Mesenchymal stem cell (in vitro differentiated cells and primary cell): ENCODE measurements at regions not wholly inside any gene's neighbourhood (a gene's known extent, or its start where the extent isn't known, plus 50 kb on each side); places are given as distances from the start of the nearest gene placed in this dataset.

ENCODE experiments used
- DNase-seq: peaks from one replicate; pipeline ENCODE4 v3.0.0-alpha.2; 2013
- H2AFZ ChIP-seq: one replicate; pipeline ENCODE4 v1.6.1; 2013; ENCODE audit warnings: low read depth, mild to moderate bottlenecking, control low read depth, inconsistent platforms, low read length, moderate library complexity
- H2AK5ac ChIP-seq: 2 replicates; pipeline ENCODE4 v1.6.1; 2013; ENCODE audit warnings: low read length, moderate library complexity, mild to moderate bottlenecking, inconsistent platforms; ENCODE audit not compliant: severe bottlenecking
- H2BK120ac ChIP-seq: one replicate; pipeline ENCODE4 v1.6.1; 2013; ENCODE audit warnings: low read depth, mild to moderate bottlenecking, inconsistent platforms, low read length, moderate library complexity
- H2BK12ac ChIP-seq, 2 experiments: one replicate each; pipeline ENCODE4 v1.6.1; 2013; ENCODE audit warnings: inconsistent platforms in 2 of 2, low read length in 2 of 2, mild to moderate bottlenecking in 2 of 2, moderate library complexity in 2 of 2, control low read depth in 1 of 2
- H2BK15ac ChIP-seq: one replicate; pipeline ENCODE4 v1.6.1; 2013; ENCODE audit warnings: mild to moderate bottlenecking, low read depth, inconsistent platforms; ENCODE audit not compliant: poor library complexity, severe bottlenecking
- H2BK5ac ChIP-seq: 2 replicates; pipeline ENCODE4 v1.6.1; 2013; ENCODE audit warnings: low read depth, mild to moderate bottlenecking, low read length, control low read depth, inconsistent platforms; ENCODE audit not compliant: poor library complexity, severe bottlenecking
- H3K14ac ChIP-seq, 2 experiments: one replicate each; pipeline ENCODE4 v1.6.1; 2013; ENCODE audit warnings: inconsistent platforms in 2 of 2, low read length in 2 of 2, control low read depth in 1 of 2, mild to moderate bottlenecking in 1 of 2, moderate library complexity in 1 of 2
- H3K18ac ChIP-seq, 2 experiments: one replicate each; pipeline ENCODE4 v1.6.1; 2013; ENCODE audit warnings: inconsistent platforms in 2 of 2, low read length in 2 of 2, control low read depth in 1 of 2, low read depth in 1 of 2, mild to moderate bottlenecking in 1 of 2
- H3K23ac ChIP-seq, 2 experiments: one replicate each; pipeline ENCODE4 v1.6.1; 2013; ENCODE audit warnings: inconsistent platforms in 2 of 2, low read length in 2 of 2, mild to moderate bottlenecking in 2 of 2, moderate library complexity in 2 of 2, control low read depth in 1 of 2
- H3K27ac ChIP-seq: 2 replicates; pipeline ENCODE4 v1.5.1; 2013; ENCODE audit warnings: mild to moderate bottlenecking, moderate library complexity, low read length, control low read depth, inconsistent platforms; ENCODE audit not compliant: poor library complexity, severe bottlenecking
- H3K27me3 ChIP-seq, 2 experiments: 2 replicates each; pipeline versions ENCODE4 v1.6.1 to v1.7.0; 2013; ENCODE audit warnings: low read length in 2 of 2, mild to moderate bottlenecking in 2 of 2, moderate library complexity in 2 of 2, control low read depth in 1 of 2, inconsistent platforms in 1 of 2; ENCODE audit not compliant: control insufficient read depth in 1 of 2, insufficient read depth in 1 of 2
- H3K36me3 ChIP-seq, 2 experiments: 2 replicates each; pipeline versions ENCODE4 v1.6.1 to v1.7.0; 2013; ENCODE audit warnings: low read length in 2 of 2, control low read depth in 1 of 2, inconsistent platforms in 1 of 2, low read depth in 1 of 2, mild to moderate bottlenecking in 1 of 2; ENCODE audit not compliant: insufficient read depth in 2 of 2, control insufficient read depth in 1 of 2
- H3K4ac ChIP-seq, 2 experiments: one replicate each; pipeline ENCODE4 v1.6.1; 2013; ENCODE audit warnings: inconsistent platforms in 2 of 2, low read length in 2 of 2, mild to moderate bottlenecking in 2 of 2, moderate library complexity in 2 of 2, control low read depth in 1 of 2, low read depth in 1 of 2
- H3K4me1 ChIP-seq: 2 replicates; pipeline ENCODE4 v1.6.1; 2013; ENCODE audit warnings: low read depth, low read length, control low read depth; ENCODE audit not compliant: control insufficient read depth, insufficient read depth
- H3K4me2 ChIP-seq: 2 replicates; pipeline ENCODE4 v1.6.1; 2013; ENCODE audit warnings: low read length, mild to moderate bottlenecking, inconsistent platforms; ENCODE audit not compliant: poor library complexity, severe bottlenecking
- H3K4me3 ChIP-seq, 2 experiments: 2 replicates each; pipeline versions ENCODE4 v1.5.1 to v1.7.0; 2013; ENCODE audit warnings: low read length in 2 of 2, mild to moderate bottlenecking in 2 of 2, control low read depth in 1 of 2, low read depth in 1 of 2; ENCODE audit not compliant: insufficient read depth in 1 of 2
- H3K79me1 ChIP-seq: replicated peaks from 2 replicates; pipeline ENCODE4 v1.6.1; 2013; ENCODE audit warnings: mild to moderate bottlenecking, control low read depth, low read length, inconsistent platforms; ENCODE audit not compliant: poor library complexity, severe bottlenecking
- H3K9ac ChIP-seq: 2 replicates; pipeline ENCODE4 v1.7.0; 2013; ENCODE audit warnings: mild to moderate bottlenecking, low read length, moderate library complexity
- H3K9me3 ChIP-seq: 2 replicates; pipeline ENCODE4 v1.7.0; 2013; ENCODE audit warnings: mild to moderate bottlenecking, low read length; ENCODE audit not compliant: control insufficient read depth
- H4K8ac ChIP-seq: one replicate; pipeline ENCODE4 v1.6.1; 2013; ENCODE audit warnings: inconsistent platforms, mild to moderate bottlenecking, low read length, moderate library complexity
- H4K91ac ChIP-seq: one replicate; pipeline ENCODE4 v1.6.1; 2013; ENCODE audit warnings: mild to moderate bottlenecking, low read length, inconsistent platforms
- WGBS: methylation state at CpG from one replicate; pipeline ENCODE4 v1.1.7; 2013; ENCODE audit warnings: mixed read lengths; 5-methylcytosine and 5-hydroxymethylcytosine counted together

DNA sequence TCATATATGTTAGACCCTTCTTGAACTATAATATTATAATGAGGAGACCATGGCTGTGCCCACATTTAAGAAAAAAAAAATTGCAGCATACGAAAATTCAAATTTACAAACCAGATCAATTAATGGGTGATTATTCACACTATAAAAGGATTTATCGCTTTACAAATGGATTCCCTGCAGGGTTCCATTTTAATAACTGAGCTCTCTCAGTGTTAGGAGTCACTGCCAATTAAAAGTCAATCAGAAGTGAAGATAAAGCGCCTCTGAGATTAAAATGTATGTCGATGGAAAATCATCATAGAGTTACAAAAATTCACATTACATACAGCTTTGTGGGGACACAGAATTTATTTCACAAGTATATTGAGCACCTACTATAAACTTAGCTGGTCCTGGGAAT, 66.6 kb upstream of the SMARCA2 start:
- Histone ChIP-seq H2BK15ac (no peak overlapping the region), H3K9ac (no peak overlapping the region), H3K18ac (no peak overlapping the region), H2AFZ (no peak overlapping the region), H3K4me3 (no peak overlapping the region), H3K36me3 (no peaks in the 10 kb centered on the region), H3K27ac (no peak overlapping the region), H4K91ac (no peak overlapping the region), H3K23ac (no peak overlapping the region), H3K4ac (no peak overlapping the region), H2BK12ac (no peak overlapping the region), H3K27me3 (peaks cover 0 to 4% of the 10 kb centered on the region in 2 experiments), H4K8ac (no peak overlapping the region), H3K4me1 (no peaks in the 10 kb centered on the region), H3K79me1 (no peaks in the 10 kb centered on the region), H3K4me2 (no peak overlapping the region), H2BK120ac (no peak overlapping the region), H2AK5ac (no peak overlapping the region), H2BK5ac (no peak overlapping the region), H3K14ac (no peak overlapping the region), H3K9me3 (no peaks in the 10 kb centered on the region)
- WGBS = 66% methylated on average over 3 of the region's 4 CpGs
- DNase-seq = no peak

DNA sequence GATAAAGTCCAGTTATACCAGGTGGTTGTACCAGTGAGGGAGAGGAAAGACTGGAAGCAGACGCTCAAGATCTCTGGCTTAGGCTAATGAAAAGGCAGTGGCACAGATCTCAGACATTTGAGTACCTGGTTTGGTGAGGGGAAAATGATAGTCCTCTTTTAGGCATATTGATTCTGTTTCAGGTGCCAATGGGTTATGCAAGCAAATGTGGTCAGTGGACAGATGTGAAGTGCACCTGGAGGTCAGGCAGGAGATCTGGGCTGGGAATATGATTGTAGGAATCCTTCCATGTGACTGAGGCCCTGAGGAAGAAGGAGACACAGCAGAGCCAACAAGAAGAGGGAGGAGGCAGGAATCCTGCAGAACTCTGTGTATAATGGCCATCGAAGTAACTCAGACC, 63.7 kb upstream of the SMARCA2 start:
- WGBS = 80% methylated on average over 2 of the region's 2 CpGs
- no peak overlapping the region for H3K4me2 ChIP-seq
- DNase-seq = no peak
- no peak overlapping the region for H3K18ac ChIP-seq
- no peak overlapping the region for H2BK12ac ChIP-seq
- H3K9me3 ChIP-seq = no peaks in the 10 kb centered on the region
- H2BK120ac ChIP-seq = no peak overlapping the region
- no peak overlapping the region for H3K27ac ChIP-seq
- no peaks in the 10 kb centered on the region for H3K36me3 ChIP-seq
- H3K9ac ChIP-seq = no peak overlapping the region
- no peak overlapping the region for H4K91ac ChIP-seq
- H3K14ac ChIP-seq = no peak overlapping the region
- H3K23ac ChIP-seq = no peak overlapping the region
- no peak overlapping the region for H4K8ac ChIP-seq
- H2AK5ac ChIP-seq = no peak overlapping the region
- H3K79me1 ChIP-seq = no peaks in the 10 kb centered on the region
- no peak overlapping the region for H2BK15ac ChIP-seq
- peaks cover 0 to 4% of the 10 kb centered on the region in 2 experiments for H3K27me3 ChIP-seq
- H2AFZ ChIP-seq = no peak overlapping the region
- H2BK5ac ChIP-seq = no peak overlapping the region
- no peaks in the 10 kb centered on the region for H3K4me1 ChIP-seq
- no peak overlapping the region for H3K4me3 ChIP-seq
- no peak overlapping the region for H3K4ac ChIP-seq

DNA sequence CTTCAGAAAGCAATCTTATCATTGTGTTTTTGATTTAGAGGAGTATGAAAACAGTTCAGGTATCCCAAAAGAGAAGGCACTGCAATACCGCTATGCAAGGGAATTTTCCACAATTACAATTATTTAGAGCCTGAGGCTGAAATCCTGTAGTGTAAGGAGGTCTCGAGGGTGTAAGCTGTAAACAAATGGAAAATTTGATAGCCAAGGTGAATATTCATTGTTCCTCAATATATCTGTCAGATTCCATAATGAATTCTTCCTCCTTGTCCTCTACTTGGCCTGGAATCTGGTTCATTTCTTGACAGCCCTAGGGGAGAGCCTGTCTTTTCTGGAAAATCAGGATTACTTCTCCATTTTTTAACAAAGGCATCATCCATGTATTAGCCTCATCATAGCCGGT, 63.1 kb upstream of the SMARCA2 start:
- no peak overlapping the region for H4K8ac ChIP-seq
- H2BK5ac ChIP-seq = no peak overlapping the region
- no peaks in the 10 kb centered on the region for H3K79me1 ChIP-seq
- no peak overlapping the region for H3K4me3 ChIP-seq
- no peaks in the 10 kb centered on the region for H3K9me3 ChIP-seq
- no peak overlapping the region for H4K91ac ChIP-seq
- no peak for DNase-seq
- H2BK12ac ChIP-seq = no peak overlapping the region
- no peak overlapping the region for H3K14ac ChIP-seq
- no peak overlapping the region for H2BK15ac ChIP-seq
- no peak overlapping the region for H2AK5ac ChIP-seq
- H3K9ac ChIP-seq = no peak overlapping the region
- no peak overlapping the region for H3K4ac ChIP-seq
- no peak overlapping the region for H3K18ac ChIP-seq
- 95% methylated on average over 1 of the region's 3 CpGs for WGBS
- H3K36me3 ChIP-seq = no peaks in the 10 kb centered on the region
- no peak overlapping the region for H3K27ac ChIP-seq
- no peaks in the 10 kb centered on the region for H3K4me1 ChIP-seq
- no peak overlapping the region for H2BK120ac ChIP-seq
- no peak overlapping the region for H3K4me2 ChIP-seq
- no peak overlapping the region for H2AFZ ChIP-seq
- peaks cover 0 to 4% of the 10 kb centered on the region in 2 experiments for H3K27me3 ChIP-seq
- H3K23ac ChIP-seq = no peak overlapping the region

DNA sequence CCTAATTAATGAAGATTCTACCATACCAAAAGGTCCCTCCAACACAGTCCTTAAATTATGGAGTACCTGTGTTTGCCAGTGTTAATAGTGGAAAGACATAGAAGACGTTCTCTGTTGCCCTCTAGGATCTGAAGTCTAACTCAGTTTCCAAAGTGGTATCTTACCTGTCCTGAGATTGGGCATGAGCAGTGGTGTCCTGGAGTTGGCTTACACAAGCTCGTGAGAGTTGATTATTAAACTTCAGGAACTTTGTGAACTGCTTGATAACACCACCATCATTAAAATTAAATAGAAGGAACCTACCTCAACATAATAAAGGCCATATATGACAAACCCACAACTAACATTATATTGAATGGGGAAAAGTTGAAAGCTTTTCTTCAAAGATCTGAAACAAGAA, 60.9 kb upstream of the SMARCA2 start:
- no peak for DNase-seq
- H2AK5ac ChIP-seq = no peak overlapping the region
- no peak overlapping the region for H3K9ac ChIP-seq
- peaks cover 0 to 4% of the 10 kb centered on the region in 2 experiments for H3K27me3 ChIP-seq
- H3K9me3 ChIP-seq = no peaks in the 10 kb centered on the region
- no peaks in the 10 kb centered on the region for H3K4me1 ChIP-seq
- no peak overlapping the region for H3K14ac ChIP-seq
- no peak overlapping the region for H3K4me2 ChIP-seq
- H2BK12ac ChIP-seq = no peak overlapping the region
- no peak overlapping the region for H3K4ac ChIP-seq
- no peak overlapping the region for H2BK15ac ChIP-seq
- no peak overlapping the region for H3K18ac ChIP-seq
- H3K23ac ChIP-seq = no peak overlapping the region
- 64% methylated on average over 2 of the region's 2 CpGs for WGBS
- H4K91ac ChIP-seq = no peak overlapping the region
- H2AFZ ChIP-seq = no peak overlapping the region
- H2BK5ac ChIP-seq = no peak overlapping the region
- H2BK120ac ChIP-seq = no peak overlapping the region
- H3K27ac ChIP-seq = no peak overlapping the region
- H3K36me3 ChIP-seq = no peaks in the 10 kb centered on the region
- H4K8ac ChIP-seq = no peak overlapping the region
- H3K79me1 ChIP-seq = no peaks in the 10 kb centered on the region
- no peak overlapping the region for H3K4me3 ChIP-seq
